ENCODE measurements at regions not wholly inside any gene's neighbourhood (a gene's known extent, or its start where the extent isn't known, plus 50 kb on each side); places are given as distances from the start of the nearest gene placed in this dataset.

DNA sequence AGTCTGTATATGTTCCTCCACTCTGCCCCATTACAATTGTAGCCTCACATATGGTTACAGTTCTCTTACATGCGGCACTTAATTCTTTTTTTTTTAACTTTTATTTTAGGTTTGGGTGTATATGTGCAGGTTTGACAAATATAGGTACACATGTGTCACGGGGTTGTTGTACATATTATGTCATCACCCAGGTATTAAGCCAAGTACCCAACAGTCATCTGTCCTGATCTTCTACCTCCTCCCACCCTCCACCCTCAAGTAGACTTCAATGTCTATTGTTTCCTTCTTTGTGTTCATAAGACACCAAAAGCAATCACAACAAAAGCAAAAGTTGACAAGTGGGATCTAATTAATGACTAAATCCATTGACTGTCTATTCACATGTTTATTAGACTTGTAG, 144.6 kb upstream of the TP63 start:
- Histone ChIP-seq H3F3A (ENCODE audit: insufficient read depth, low read length, poor library complexity, severe bottlenecking) (no peaks in the 10 kb centered on the region), H3K9me2 (ENCODE audit: insufficient read depth, low read length) (no peaks in the 10 kb centered on the region), H4K20me1 (ENCODE audit: insufficient read depth) (no peaks in the 10 kb centered on the region), H3K27me3 (ENCODE audit: insufficient read depth, low read depth, low read length) (no peaks in the 10 kb centered on the region), H3K27ac (ENCODE audit: low read length) (no peak overlapping the region), H3K9ac (ENCODE audit: low read length) (no peak overlapping the region), H3K9me3 (ENCODE audit: low read length) (no peaks in the 10 kb centered on the region), H3K36me3 (ENCODE audit: insufficient read depth, low read length) (no peaks in the 10 kb centered on the region), H3K4me3 (ENCODE audit: low read length) (no peak overlapping the region), H2AFZ (ENCODE audit: low read depth, low read length) (no peak overlapping the region), H3K79me2 (replicated peaks; ENCODE audit: insufficient read depth, low read length) (no peaks in the 10 kb centered on the region), H3K4me2 (ENCODE audit: low read length) (no peak overlapping the region)
- TF ChIP-seq SMC3 (conservative IDR thresholded peaks at IDR 0.05; ENCODE audit: poor library complexity) (no peak), TAF1 (IDR thresholded peaks at IDR 0.05; ENCODE audit: low read depth) (no peak), MXI1 (conservative IDR thresholded peaks at IDR 0.05; ENCODE audit: poor library complexity, severe bottlenecking) (no peak), EZH2 (IDR thresholded peaks at IDR 0.05; ENCODE audit: borderline replicate concordance, insufficient read depth, low read length, poor library complexity, severe bottlenecking) (no peak), RAD21 (conservative IDR thresholded peaks at IDR 0.05) (no peak), EP300 (conservative IDR thresholded peaks at IDR 0.05; ENCODE audit: poor library complexity, severe bottlenecking) (no peak)
- TF ChIP-seq, protein P1, sequence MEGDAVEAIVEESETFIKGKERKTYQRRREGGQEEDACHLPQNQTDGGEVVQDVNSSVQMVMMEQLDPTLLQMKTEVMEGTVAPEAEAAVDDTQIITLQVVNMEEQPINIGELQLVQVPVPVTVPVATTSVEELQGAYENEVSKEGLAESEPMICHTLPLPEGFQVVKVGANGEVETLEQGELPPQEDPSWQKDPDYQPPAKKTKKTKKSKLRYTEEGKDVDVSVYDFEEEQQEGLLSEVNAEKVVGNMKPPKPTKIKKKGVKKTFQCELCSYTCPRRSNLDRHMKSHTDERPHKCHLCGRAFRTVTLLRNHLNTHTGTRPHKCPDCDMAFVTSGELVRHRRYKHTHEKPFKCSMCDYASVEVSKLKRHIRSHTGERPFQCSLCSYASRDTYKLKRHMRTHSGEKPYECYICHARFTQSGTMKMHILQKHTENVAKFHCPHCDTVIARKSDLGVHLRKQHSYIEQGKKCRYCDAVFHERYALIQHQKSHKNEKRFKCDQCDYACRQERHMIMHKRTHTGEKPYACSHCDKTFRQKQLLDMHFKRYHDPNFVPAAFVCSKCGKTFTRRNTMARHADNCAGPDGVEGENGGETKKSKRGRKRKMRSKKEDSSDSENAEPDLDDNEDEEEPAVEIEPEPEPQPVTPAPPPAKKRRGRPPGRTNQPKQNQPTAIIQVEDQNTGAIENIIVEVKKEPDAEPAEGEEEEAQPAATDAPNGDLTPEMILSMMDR (IDR thresholded peaks at IDR 0.05; ENCODE audit: poor library complexity, severe bottlenecking) = no peak
- TF ChIP-seq, protein P2, sequence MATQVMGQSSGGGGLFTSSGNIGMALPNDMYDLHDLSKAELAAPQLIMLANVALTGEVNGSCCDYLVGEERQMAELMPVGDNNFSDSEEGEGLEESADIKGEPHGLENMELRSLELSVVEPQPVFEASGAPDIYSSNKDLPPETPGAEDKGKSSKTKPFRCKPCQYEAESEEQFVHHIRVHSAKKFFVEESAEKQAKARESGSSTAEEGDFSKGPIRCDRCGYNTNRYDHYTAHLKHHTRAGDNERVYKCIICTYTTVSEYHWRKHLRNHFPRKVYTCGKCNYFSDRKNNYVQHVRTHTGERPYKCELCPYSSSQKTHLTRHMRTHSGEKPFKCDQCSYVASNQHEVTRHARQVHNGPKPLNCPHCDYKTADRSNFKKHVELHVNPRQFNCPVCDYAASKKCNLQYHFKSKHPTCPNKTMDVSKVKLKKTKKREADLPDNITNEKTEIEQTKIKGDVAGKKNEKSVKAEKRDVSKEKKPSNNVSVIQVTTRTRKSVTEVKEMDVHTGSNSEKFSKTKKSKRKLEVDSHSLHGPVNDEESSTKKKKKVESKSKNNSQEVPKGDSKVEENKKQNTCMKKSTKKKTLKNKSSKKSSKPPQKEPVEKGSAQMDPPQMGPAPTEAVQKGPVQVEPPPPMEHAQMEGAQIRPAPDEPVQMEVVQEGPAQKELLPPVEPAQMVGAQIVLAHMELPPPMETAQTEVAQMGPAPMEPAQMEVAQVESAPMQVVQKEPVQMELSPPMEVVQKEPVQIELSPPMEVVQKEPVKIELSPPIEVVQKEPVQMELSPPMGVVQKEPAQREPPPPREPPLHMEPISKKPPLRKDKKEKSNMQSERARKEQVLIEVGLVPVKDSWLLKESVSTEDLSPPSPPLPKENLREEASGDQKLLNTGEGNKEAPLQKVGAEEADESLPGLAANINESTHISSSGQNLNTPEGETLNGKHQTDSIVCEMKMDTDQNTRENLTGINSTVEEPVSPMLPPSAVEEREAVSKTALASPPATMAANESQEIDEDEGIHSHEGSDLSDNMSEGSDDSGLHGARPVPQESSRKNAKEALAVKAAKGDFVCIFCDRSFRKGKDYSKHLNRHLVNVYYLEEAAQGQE (IDR thresholded peaks at IDR 0.05; ENCODE audit: borderline replicate concordance) = no peak

DNA sequence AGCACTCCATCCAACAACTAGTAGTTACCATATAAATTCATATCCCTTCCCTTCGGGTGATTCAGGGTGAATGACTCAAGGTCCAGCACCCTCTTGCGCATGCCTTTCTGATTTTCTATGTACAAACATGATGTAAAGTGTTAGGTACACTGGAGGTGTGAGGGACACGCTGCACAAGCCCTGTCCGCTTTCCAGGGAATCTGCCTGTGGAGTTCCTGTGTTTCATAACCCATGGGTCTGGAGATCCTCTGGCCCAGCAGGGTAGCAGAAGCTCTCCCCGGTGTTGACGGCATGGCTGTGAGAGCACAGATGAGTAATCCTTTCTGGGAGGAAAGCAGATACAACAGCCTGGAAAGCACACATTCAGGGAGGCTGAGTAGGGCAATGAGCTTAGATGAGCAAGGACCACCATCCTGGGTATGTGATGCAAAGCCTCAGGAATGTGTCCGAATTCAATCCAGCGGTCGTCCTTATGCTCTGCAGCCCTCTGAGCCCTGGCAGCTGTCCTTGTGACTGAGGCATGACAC, 142.9 kb upstream of the TP63 start:
- no peak overlapping the region for H2AFZ ChIP-seq (ENCODE audit: low read depth, low read length)
- H3F3A ChIP-seq (ENCODE audit: insufficient read depth, low read length, poor library complexity, severe bottlenecking) = no peaks in the 10 kb centered on the region
- no peaks in the 10 kb centered on the region for H4K20me1 ChIP-seq (ENCODE audit: insufficient read depth)
- no peak for TF ChIP-seq RAD21 (conservative IDR thresholded peaks at IDR 0.05)
- H3K9ac ChIP-seq (ENCODE audit: low read length) = no peak overlapping the region
- no peak overlapping the region for H3K4me2 ChIP-seq (ENCODE audit: low read length)
- no peaks in the 10 kb centered on the region for H3K9me2 ChIP-seq (ENCODE audit: insufficient read depth, low read length)
- no peak overlapping the region for H3K4me3 ChIP-seq (ENCODE audit: low read length)
- no peak overlapping the region for H3K27ac ChIP-seq (ENCODE audit: low read length)
- H3K9me3 ChIP-seq (ENCODE audit: low read length) = no peaks in the 10 kb centered on the region
- H3K36me3 ChIP-seq (ENCODE audit: insufficient read depth, low read length) = no peaks in the 10 kb centered on the region
- H3K79me2 ChIP-seq (replicated peaks; ENCODE audit: insufficient read depth, low read length) = no peaks in the 10 kb centered on the region
- no peaks in the 10 kb centered on the region for H3K27me3 ChIP-seq (ENCODE audit: insufficient read depth, low read depth, low read length)

DNA sequence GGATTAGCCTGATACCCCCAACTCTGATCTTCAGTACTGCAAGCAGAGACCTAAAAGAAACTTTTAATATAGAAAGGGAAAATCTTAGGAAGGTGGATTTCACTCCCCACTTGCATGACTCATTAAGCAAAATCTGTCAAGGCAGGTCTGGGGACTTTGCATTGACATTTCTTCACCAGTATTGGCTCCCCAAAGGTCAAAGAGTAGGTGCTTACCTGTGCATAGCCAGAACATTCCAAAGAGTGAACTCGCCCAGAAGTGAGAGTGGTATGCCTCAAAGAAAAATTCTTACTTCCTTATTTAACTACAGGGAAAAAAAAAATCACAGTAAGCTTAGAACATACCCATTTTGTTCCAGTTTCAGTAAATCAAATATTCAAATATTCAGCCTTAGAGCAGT, 140.9 kb upstream of the TP63 start:
- TF ChIP-seq EZH2 (IDR thresholded peaks at IDR 0.05; ENCODE audit: borderline replicate concordance, insufficient read depth, low read length, poor library complexity, severe bottlenecking) (no peak), EP300 (conservative IDR thresholded peaks at IDR 0.05; ENCODE audit: poor library complexity, severe bottlenecking) (no peak), RAD21 (conservative IDR thresholded peaks at IDR 0.05) (no peak), TAF1 (IDR thresholded peaks at IDR 0.05; ENCODE audit: low read depth) (no peak), POLR2AphosphoS5 (IDR thresholded peaks at IDR 0.05) (no peak), SMC3 (conservative IDR thresholded peaks at IDR 0.05; ENCODE audit: poor library complexity) (no peak), MXI1 (conservative IDR thresholded peaks at IDR 0.05; ENCODE audit: poor library complexity, severe bottlenecking) (no peak)
- TF ChIP-seq, protein P1 (IDR thresholded peaks at IDR 0.05; ENCODE audit: poor library complexity, severe bottlenecking) = no peak
- TF ChIP-seq, protein P2 (IDR thresholded peaks at IDR 0.05; ENCODE audit: borderline replicate concordance) = no peak
- Histone ChIP-seq H3K27me3 (ENCODE audit: insufficient read depth, low read depth, low read length) (no peaks in the 10 kb centered on the region), H3K4me3 (ENCODE audit: low read length) (no peak overlapping the region), H2AFZ (ENCODE audit: low read depth, low read length) (no peak overlapping the region), H3K4me2 (ENCODE audit: low read length) (no peak overlapping the region), H3K9me3 (ENCODE audit: low read length) (no peaks in the 10 kb centered on the region), H3K79me2 (replicated peaks; ENCODE audit: insufficient read depth, low read length) (no peaks in the 10 kb centered on the region), H4K20me1 (ENCODE audit: insufficient read depth) (no peaks in the 10 kb centered on the region), H3K36me3 (ENCODE audit: insufficient read depth, low read length) (no peaks in the 10 kb centered on the region), H3K9ac (ENCODE audit: low read length) (no peak overlapping the region), H3F3A (ENCODE audit: insufficient read depth, low read length, poor library complexity, severe bottlenecking) (no peaks in the 10 kb centered on the region), H3K9me2 (ENCODE audit: insufficient read depth, low read length) (no peaks in the 10 kb centered on the region), H3K27ac (ENCODE audit: low read length) (no peak overlapping the region)
